Suprapubic skin (tissue), 4 donors: ENCODE measurements at regions not wholly inside any gene's neighbourhood (a gene's known extent, or its start where the extent isn't known, plus 50 kb on each side); places are given as distances from the start of the nearest gene placed in this dataset.

Experiments
- POLR2A ChIP-seq, 2 donors: fragments of 450-650 bp; IDR thresholded peaks; one replicate each; pipeline ENCODE4 v1.6.1; 2017; ENCODE audit warnings: antibody characterized with exemption in 2 of 2, mild to moderate bottlenecking in 2 of 2, moderate library complexity in 2 of 2
- POLR2AphosphoS5 ChIP-seq, 3 donors: sonication (generic); formaldehyde crosslinking; IDR thresholded peaks; one replicate each; pipeline ENCODE4 v1.6.1; 2017; ENCODE audit warnings: antibody characterized with exemption in 3 of 3
- TF ChIP-seq, protein P1 (sequence below), 2 donors: fragments of 200-600 bp in 1 of 2; fragments of 450-650 bp in 1 of 2; sonication (generic) in 1 of 2; IDR thresholded peaks; one replicate each; pipeline ENCODE4 v1.5.1; 2016 to 2019; ENCODE audit warnings: antibody characterized with exemption in 2 of 2, mild to moderate bottlenecking in 1 of 2, moderate library complexity in 1 of 2

DNA sequence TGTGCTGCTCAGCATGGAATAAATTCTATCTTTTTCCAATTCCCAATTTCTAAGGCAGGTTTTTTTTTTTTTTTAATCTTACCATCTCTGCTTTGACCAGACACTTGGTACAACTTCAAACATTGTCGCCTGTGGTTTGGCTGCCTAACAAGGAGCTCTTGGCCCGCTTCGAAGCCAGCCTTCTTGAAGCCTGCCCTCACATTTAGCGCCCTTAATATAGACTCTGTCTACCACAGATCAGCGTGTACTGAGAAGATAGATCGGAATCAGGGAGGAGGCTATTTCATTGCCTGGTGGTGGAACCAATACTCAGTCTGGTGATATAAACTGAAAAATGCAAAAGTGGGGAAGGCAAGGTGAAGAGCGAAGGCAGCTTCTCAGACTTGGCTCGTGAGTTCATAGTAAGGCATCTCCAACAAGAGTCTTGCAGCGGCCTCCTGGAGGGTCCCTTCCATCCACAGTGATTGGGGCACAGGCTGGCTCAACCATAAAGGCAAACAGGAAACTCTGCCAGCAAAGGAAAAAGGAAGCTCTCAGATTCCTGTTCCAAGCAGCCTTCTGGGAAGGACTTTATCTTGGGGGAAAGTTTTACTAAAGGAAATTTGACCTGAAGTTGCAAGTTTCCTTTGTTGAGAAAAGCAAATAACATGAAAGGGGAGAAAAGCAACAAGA is 103.2 kb upstream of the BCL2L14 start:
- TF ChIP-seq, protein P1, sequence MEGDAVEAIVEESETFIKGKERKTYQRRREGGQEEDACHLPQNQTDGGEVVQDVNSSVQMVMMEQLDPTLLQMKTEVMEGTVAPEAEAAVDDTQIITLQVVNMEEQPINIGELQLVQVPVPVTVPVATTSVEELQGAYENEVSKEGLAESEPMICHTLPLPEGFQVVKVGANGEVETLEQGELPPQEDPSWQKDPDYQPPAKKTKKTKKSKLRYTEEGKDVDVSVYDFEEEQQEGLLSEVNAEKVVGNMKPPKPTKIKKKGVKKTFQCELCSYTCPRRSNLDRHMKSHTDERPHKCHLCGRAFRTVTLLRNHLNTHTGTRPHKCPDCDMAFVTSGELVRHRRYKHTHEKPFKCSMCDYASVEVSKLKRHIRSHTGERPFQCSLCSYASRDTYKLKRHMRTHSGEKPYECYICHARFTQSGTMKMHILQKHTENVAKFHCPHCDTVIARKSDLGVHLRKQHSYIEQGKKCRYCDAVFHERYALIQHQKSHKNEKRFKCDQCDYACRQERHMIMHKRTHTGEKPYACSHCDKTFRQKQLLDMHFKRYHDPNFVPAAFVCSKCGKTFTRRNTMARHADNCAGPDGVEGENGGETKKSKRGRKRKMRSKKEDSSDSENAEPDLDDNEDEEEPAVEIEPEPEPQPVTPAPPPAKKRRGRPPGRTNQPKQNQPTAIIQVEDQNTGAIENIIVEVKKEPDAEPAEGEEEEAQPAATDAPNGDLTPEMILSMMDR (IDR thresholded peaks at IDR 0.05) = no peak
- TF ChIP-seq POLR2A (IDR thresholded peaks at IDR 0.05) (no peak), POLR2AphosphoS5 (IDR thresholded peaks at IDR 0.05) (no peak)
